ENCODE measurements at regions not wholly inside any gene's neighbourhood (a gene's known extent, or its start where the extent isn't known, plus 50 kb on each side); places are given as distances from the start of the nearest gene placed in this dataset.
"Not testable (repeated sequence)": the region's sequence is repeated elsewhere in the genome, so short reads cannot be mapped to it uniquely, and the experiment has no call there.

GRCh38 chr12:91695964-91696363, 449.7 kb downstream of the BTG1 start:
- no peak overlapping the region for H3K27ac ChIP-seq (ENCODE audit: low read length in 2 of 2)
- Mint-ChIP-seq H3K4me3 (no peak overlapping the region), H3K27ac (no peak overlapping the region), H3K9me3 (ENCODE audit: insufficient read depth) (peaks cover 2% of the 10 kb centered on the region), H3K4me1 (no peaks in the 10 kb centered on the region), H3K27me3 (peaks cover 14% of the 10 kb centered on the region)
- POLR2A ChIA-PET, result no interaction called here
- H3K9me3 ChIP-seq (ENCODE audit: control extremely low read depth in 1 of 3, control insufficient read depth in 2 of 3, insufficient read depth in 1 of 3, low read length in 2 of 3), result peaks cover 0 to 5% (median 0%) of the 10 kb centered on the region in 3 donors
- H3K27me3 ChIP-seq (replicated peaks in 1 of 4; ENCODE audit: control extremely low read depth in 1 of 4, control insufficient read depth in 3 of 4, insufficient read depth in 4 of 4, low read length in 3 of 4), result no peaks in the 10 kb centered on the region
- no peak overlapping the region for H3K4me2 ChIP-seq (replicated peaks; ENCODE audit: low read depth, low read length, poor library complexity, severe bottlenecking)
- no peaks in the 10 kb centered on the region for H3K79me2 ChIP-seq (ENCODE audit: control insufficient read depth, insufficient read depth, low read length)
- H4K20me1 ChIP-seq (ENCODE audit: control insufficient read depth, insufficient read depth, low read length, poor library complexity, severe bottlenecking), result no peaks in the 10 kb centered on the region
- 82% methylated on average over 1 of the region's 1 CpG for WGBS (ENCODE audit: insufficient coverage)
- ATAC-seq (ENCODE audit: low read depth) (no peak), DNase-seq (no peak)
- CTCF ChIA-PET, result interaction anchor here (1.0 kb wide), 1 partner anchor 116 kb away, joined by 3 read pairs; no protein-coding TSS in a partner anchor
- H3K4me1 ChIP-seq (ENCODE audit: control insufficient read depth in 2 of 2, insufficient read depth in 2 of 2, low read length in 2 of 2), result no peaks in the 10 kb centered on the region
- intact Hi-C loops (cut with micrococcal nuclease), result no loop called here
- no peak overlapping the region for H3K4me3 ChIP-seq (ENCODE audit: control extremely low read depth in 1 of 5, extremely low read depth in 1 of 5, insufficient read depth in 1 of 5, low read depth in 2 of 5, low read length in 4 of 5)
- no peaks in the 10 kb centered on the region for H3K36me3 ChIP-seq (replicated peaks in 1 of 2; ENCODE audit: control extremely low read depth in 1 of 2, control insufficient read depth in 1 of 2, extremely low read depth in 1 of 2, insufficient read depth in 2 of 2, low read length in 1 of 2)
- no peak overlapping the region for H2AFZ ChIP-seq (ENCODE audit: insufficient read depth, low read depth, low read length, poor library complexity, severe bottlenecking)
- TF ChIP-seq CTCF (IDR thresholded peaks at IDR 0.05) (no peak), EZH2 (IDR thresholded peaks at IDR 0.05; ENCODE audit: borderline replicate concordance, insufficient read depth, low read depth, low read length, poor library complexity, severe bottlenecking) (no peak)
- no peak overlapping the region for H3K9ac ChIP-seq (ENCODE audit: low read length)

GRCh38 chr12:91695406-91695805, 450.2 kb downstream of the BTG1 start:
- H3K4me1 ChIP-seq (ENCODE audit: control insufficient read depth in 2 of 2, insufficient read depth in 2 of 2, low read length in 2 of 2); H2AFZ ChIP-seq (ENCODE audit: insufficient read depth, low read depth, low read length, poor library complexity, severe bottlenecking); H3K79me2 ChIP-seq (ENCODE audit: control insufficient read depth, insufficient read depth, low read length); H3K9me3 Mint-ChIP-seq (ENCODE audit: insufficient read depth); POLR2A ChIA-PET; H3K27me3 ChIP-seq (replicated peaks in 1 of 4; ENCODE audit: control extremely low read depth in 1 of 4, control insufficient read depth in 3 of 4, insufficient read depth in 4 of 4, low read length in 3 of 4); H3K9me3 ChIP-seq (ENCODE audit: control extremely low read depth in 1 of 3, control insufficient read depth in 2 of 3, insufficient read depth in 1 of 3, low read length in 2 of 3); H4K20me1 ChIP-seq (ENCODE audit: control insufficient read depth, insufficient read depth, low read length, poor library complexity, severe bottlenecking); H3K4me3 ChIP-seq (ENCODE audit: control extremely low read depth in 1 of 5, extremely low read depth in 1 of 5, insufficient read depth in 1 of 5, low read depth in 2 of 5, low read length in 4 of 5); H3K27ac Mint-ChIP-seq; intact Hi-C loops (cut with micrococcal nuclease); H3K4me1 Mint-ChIP-seq; H3K36me3 ChIP-seq (replicated peaks in 1 of 2; ENCODE audit: control extremely low read depth in 1 of 2, control insufficient read depth in 1 of 2, extremely low read depth in 1 of 2, insufficient read depth in 2 of 2, low read length in 1 of 2); H3K4me2 ChIP-seq (replicated peaks; ENCODE audit: low read depth, low read length, poor library complexity, severe bottlenecking); DNase-seq; H3K4me3 Mint-ChIP-seq; H3K9ac ChIP-seq (ENCODE audit: low read length); H3K27ac ChIP-seq (ENCODE audit: low read length in 2 of 2); ATAC-seq (ENCODE audit: low read depth): not testable (repeated sequence)
- no CpG with 5 or more reads among the region's 3 CpGs for WGBS (ENCODE audit: insufficient coverage)
- H3K27me3 Mint-ChIP-seq, result peaks cover 12% of the 10 kb centered on the region
- CTCF ChIA-PET, result interaction anchor here (1.0 kb wide), 1 partner anchor 116 kb away, joined by 3 read pairs; no protein-coding TSS in a partner anchor
